ENCODE measurements at regions not wholly inside any gene's neighbourhood (a gene's known extent, or its start where the extent isn't known, plus 50 kb on each side); places are given as distances from the start of the nearest gene placed in this dataset.

DNA sequence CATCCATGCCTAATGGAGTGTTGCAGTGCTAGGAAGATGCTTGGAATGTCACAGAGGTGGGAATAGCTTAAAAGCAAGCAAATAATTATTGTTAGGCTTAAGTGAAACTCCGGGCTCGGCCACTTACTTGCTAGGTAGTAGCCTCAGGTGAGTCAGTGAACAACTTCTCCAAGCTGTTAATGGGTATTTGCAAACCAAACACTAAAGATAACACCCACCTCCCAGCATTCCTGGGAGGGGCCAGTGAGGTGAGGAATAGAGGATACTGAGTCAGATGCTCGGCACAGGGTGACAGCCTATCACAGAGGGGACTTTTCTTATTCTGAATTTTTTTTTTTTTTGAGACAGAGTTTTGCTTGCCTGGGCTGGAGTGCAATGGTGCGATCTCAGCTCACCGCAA lies 151.2 kb upstream of the RFLNA start:
- TF ChIP-seq, protein P1, sequence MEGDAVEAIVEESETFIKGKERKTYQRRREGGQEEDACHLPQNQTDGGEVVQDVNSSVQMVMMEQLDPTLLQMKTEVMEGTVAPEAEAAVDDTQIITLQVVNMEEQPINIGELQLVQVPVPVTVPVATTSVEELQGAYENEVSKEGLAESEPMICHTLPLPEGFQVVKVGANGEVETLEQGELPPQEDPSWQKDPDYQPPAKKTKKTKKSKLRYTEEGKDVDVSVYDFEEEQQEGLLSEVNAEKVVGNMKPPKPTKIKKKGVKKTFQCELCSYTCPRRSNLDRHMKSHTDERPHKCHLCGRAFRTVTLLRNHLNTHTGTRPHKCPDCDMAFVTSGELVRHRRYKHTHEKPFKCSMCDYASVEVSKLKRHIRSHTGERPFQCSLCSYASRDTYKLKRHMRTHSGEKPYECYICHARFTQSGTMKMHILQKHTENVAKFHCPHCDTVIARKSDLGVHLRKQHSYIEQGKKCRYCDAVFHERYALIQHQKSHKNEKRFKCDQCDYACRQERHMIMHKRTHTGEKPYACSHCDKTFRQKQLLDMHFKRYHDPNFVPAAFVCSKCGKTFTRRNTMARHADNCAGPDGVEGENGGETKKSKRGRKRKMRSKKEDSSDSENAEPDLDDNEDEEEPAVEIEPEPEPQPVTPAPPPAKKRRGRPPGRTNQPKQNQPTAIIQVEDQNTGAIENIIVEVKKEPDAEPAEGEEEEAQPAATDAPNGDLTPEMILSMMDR (IDR thresholded peaks at IDR 0.05): no peak
- TF ChIP-seq POLR2A (IDR thresholded peaks at IDR 0.05): no peak
